ENCODE measurements at regions not wholly inside any gene's neighbourhood (a gene's known extent, or its start where the extent isn't known, plus 50 kb on each side); places are given as distances from the start of the nearest gene placed in this dataset.
A peak's percentile ranks its signal among the peaks of the same experiment; 100 is the strongest.

- in situ Hi-C loops (cut with HindIII; ENCODE audit: extremely low pct_ligation_motif_present, low pct_unique_long_range_greater_than_20kb), result no loop called here
- intact Hi-C loops (cut with micrococcal nuclease; ENCODE audit: unreplicated experiment), result no loop called here
- Histone ChIP-seq H3K4me1 (ENCODE audit: insufficient read depth, low read length) (no peaks in the 10 kb centered on the region), H3K36me3 (replicated peaks in 1 of 2; ENCODE audit: control insufficient read depth in 1 of 2, insufficient read depth in 2 of 2, low read length in 2 of 2) (no peaks in the 10 kb centered on the region), H3K27me3 (ENCODE audit: control insufficient read depth in 1 of 2, insufficient read depth in 2 of 2, low read length in 2 of 2) (no peaks in the 10 kb centered on the region), H3K9me3 (ENCODE audit: low read length) (no peaks in the 10 kb centered on the region), H3K4me2 (ENCODE audit: low read depth, low read length) (no peak overlapping the region), H3K27ac (ENCODE audit: extremely low read length, insufficient read depth, low read length) (no peak overlapping the region), H3K4me3 (replicated peaks in 1 of 3; ENCODE audit: insufficient read depth in 1 of 3, low read depth in 2 of 3, low read length in 3 of 3) (no peak overlapping the region), H3K9ac (ENCODE audit: insufficient read depth, low read depth, low read length) (no peak overlapping the region), H4K20me1 (ENCODE audit: insufficient read depth, low read length) (no peaks in the 10 kb centered on the region), H3K79me2 (ENCODE audit: insufficient read depth, low read length) (no peaks in the 10 kb centered on the region), H2AFZ (ENCODE audit: low read length) (no peak overlapping the region)
- WGBS (ENCODE audit: low lambda C conversion rate), result 3% methylated on average over 2 of the region's 2 CpGs
- ChIA-PET POLR2A (no interaction called here), CTCF (ENCODE audit: low intra/inter-chr PET ratio, low total read pairs) (no interaction called here)
- TF ChIP-seq NFE2L2 (IDR thresholded peaks at IDR 0.05; ENCODE audit: low read length) (peak; percentile 29; the same call in 1 of the 2 replicates), HMG20A (CRISPR knock-in tag; IDR thresholded peaks at IDR 0.05; ENCODE audit: borderline replicate concordance) (no peak)
- FAIRE-seq (no peak), DNase-seq (ENCODE audit: low spot score) (no peak), ATAC-seq (no peak)
- BruUV-seq (replicated peaks), result no TSS peak
These were observed 172.4 kb upstream of the CAND1 start for GRCh38 chr12:67096533-67097318.

GRCh38 chr12:67099858-67100257 is 169.3 kb upstream of the CAND1 start:
- H3K27ac ChIP-seq (ENCODE audit: extremely low read length, insufficient read depth, low read length), result no peak overlapping the region
- BruUV-seq (replicated peaks), result no TSS peak
- no peaks in the 10 kb centered on the region for H3K9me3 ChIP-seq (ENCODE audit: low read length)
- no peaks in the 10 kb centered on the region for H4K20me1 ChIP-seq (ENCODE audit: insufficient read depth, low read length)
- no peak overlapping the region for H2AFZ ChIP-seq (ENCODE audit: low read length)
- no peaks in the 10 kb centered on the region for H3K4me1 ChIP-seq (ENCODE audit: insufficient read depth, low read length)
- DNase-seq (ENCODE audit: low spot score) (no peak), FAIRE-seq (no peak), ATAC-seq (no peak)
- H3K36me3 ChIP-seq (replicated peaks in 1 of 2; ENCODE audit: control insufficient read depth in 1 of 2, insufficient read depth in 2 of 2, low read length in 2 of 2), result no peaks in the 10 kb centered on the region
- no peak overlapping the region for H3K4me2 ChIP-seq (ENCODE audit: low read depth, low read length)
- POLR2A ChIA-PET, result no interaction called here
- WGBS (ENCODE audit: low lambda C conversion rate), result 5% methylated on average over 3 of the region's 3 CpGs
- H3K27me3 ChIP-seq (ENCODE audit: control insufficient read depth in 1 of 2, insufficient read depth in 2 of 2, low read length in 2 of 2), result no peaks in the 10 kb centered on the region
- CTCF ChIA-PET (ENCODE audit: low intra/inter-chr PET ratio, low total read pairs), result no interaction called here
- no peaks in the 10 kb centered on the region for H3K79me2 ChIP-seq (ENCODE audit: insufficient read depth, low read length)
- no peak overlapping the region for H3K9ac ChIP-seq (ENCODE audit: insufficient read depth, low read depth, low read length)
- intact Hi-C loops (cut with micrococcal nuclease; ENCODE audit: unreplicated experiment) (no loop called here), in situ Hi-C loops (cut with HindIII; ENCODE audit: extremely low pct_ligation_motif_present, low pct_unique_long_range_greater_than_20kb) (no loop called here)
- no peak overlapping the region for H3K4me3 ChIP-seq (replicated peaks in 1 of 3; ENCODE audit: insufficient read depth in 1 of 3, low read depth in 2 of 3, low read length in 3 of 3)
- no peak for TF ChIP-seq MAFK (conservative IDR thresholded peaks at IDR 0.05 in 1 of 2, IDR thresholded peaks at IDR 0.05 in 1 of 2; ENCODE audit: low read length in 2 of 2)
- no peak for TF ChIP-seq KDM1A (CRISPR knock-in tag; IDR thresholded peaks at IDR 0.05)
- no peak for TF ChIP-seq ZBTB40 (IDR thresholded peaks at IDR 0.05)
- TF ChIP-seq ZBTB40 (CRISPR knock-in tag; IDR thresholded peaks at IDR 0.05), result no peak
- TF ChIP-seq BRCA1 (CRISPR knock-in tag; IDR thresholded peaks at IDR 0.05), result no peak
- TF ChIP-seq ZC3H13 (CRISPR knock-in tag; IDR thresholded peaks at IDR 0.05), result no peak
- TF ChIP-seq ZBTB7B (CRISPR knock-in tag; IDR thresholded peaks at IDR 0.05), result no peak
- TF ChIP-seq ZNF501 (CRISPR knock-in tag; IDR thresholded peaks at IDR 0.05), result no peak
- TF ChIP-seq ZFP36L2 (CRISPR knock-in tag; IDR thresholded peaks at IDR 0.05), result no peak

Measured in HepG2 (cell line).